Chondrocyte (in vitro differentiated cells): ENCODE measurements at regions not wholly inside any gene's neighbourhood (a gene's known extent, or its start where the extent isn't known, plus 50 kb on each side); places are given as distances from the start of the nearest gene placed in this dataset.

Experiments
- DNase-seq: peaks from one replicate; pipeline ENCODE4 v3.0.0; 2021; ENCODE audit warnings: mixed read lengths, low spot score
- H3K27ac Mint-ChIP-seq: one replicate; pipeline ENCODE4 v1.8.0; 2021; ENCODE audit warnings: mild to moderate bottlenecking, moderate library complexity, mixed read lengths; ENCODE audit not compliant: unreplicated experiment
- H3K27me3 Mint-ChIP-seq: 2 replicates; pipeline ENCODE4 v1.8.0; 2021; ENCODE audit warnings: low read depth, mixed read lengths
- H3K36me3 Mint-ChIP-seq: 2 replicates; pipeline ENCODE4 v1.8.0; 2021; ENCODE audit warnings: low read depth, mixed read lengths
- H3K4me1 Mint-ChIP-seq: 2 replicates; pipeline ENCODE4 v1.8.0; 2021; ENCODE audit warnings: low read depth, mild to moderate bottlenecking, mixed read lengths
- H3K4me3 Mint-ChIP-seq: one replicate; pipeline ENCODE4 v1.8.0; 2021; ENCODE audit warnings: mild to moderate bottlenecking, moderate library complexity, mixed read lengths; ENCODE audit not compliant: unreplicated experiment
- H3K9me3 Mint-ChIP-seq: 2 replicates; pipeline ENCODE4 v1.8.0; 2021; ENCODE audit warnings: low read depth, mixed read lengths
- TF ChIP-seq, protein P1 (sequence below): fragments of 200-600 bp; sonication (generic); IDR thresholded peaks from 2 replicates; pipeline ENCODE4 v1.5.0; 2021; ENCODE audit warnings: antibody characterized with exemption, mild to moderate bottlenecking, moderate library complexity

- peaks cover 12% of the 10 kb centered on the region for H3K9me3 Mint-ChIP-seq
- DNase-seq, result no peak
- H3K36me3 Mint-ChIP-seq, result peaks cover 5% of the 10 kb centered on the region
- H3K27me3 Mint-ChIP-seq, result no peaks in the 10 kb centered on the region
- no peak overlapping the region for H3K27ac Mint-ChIP-seq
- H3K4me1 Mint-ChIP-seq, result no peaks in the 10 kb centered on the region
- no peak overlapping the region for H3K4me3 Mint-ChIP-seq
- TF ChIP-seq, protein P1, sequence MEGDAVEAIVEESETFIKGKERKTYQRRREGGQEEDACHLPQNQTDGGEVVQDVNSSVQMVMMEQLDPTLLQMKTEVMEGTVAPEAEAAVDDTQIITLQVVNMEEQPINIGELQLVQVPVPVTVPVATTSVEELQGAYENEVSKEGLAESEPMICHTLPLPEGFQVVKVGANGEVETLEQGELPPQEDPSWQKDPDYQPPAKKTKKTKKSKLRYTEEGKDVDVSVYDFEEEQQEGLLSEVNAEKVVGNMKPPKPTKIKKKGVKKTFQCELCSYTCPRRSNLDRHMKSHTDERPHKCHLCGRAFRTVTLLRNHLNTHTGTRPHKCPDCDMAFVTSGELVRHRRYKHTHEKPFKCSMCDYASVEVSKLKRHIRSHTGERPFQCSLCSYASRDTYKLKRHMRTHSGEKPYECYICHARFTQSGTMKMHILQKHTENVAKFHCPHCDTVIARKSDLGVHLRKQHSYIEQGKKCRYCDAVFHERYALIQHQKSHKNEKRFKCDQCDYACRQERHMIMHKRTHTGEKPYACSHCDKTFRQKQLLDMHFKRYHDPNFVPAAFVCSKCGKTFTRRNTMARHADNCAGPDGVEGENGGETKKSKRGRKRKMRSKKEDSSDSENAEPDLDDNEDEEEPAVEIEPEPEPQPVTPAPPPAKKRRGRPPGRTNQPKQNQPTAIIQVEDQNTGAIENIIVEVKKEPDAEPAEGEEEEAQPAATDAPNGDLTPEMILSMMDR, result no peak
These were observed 116.2 kb upstream of the PIK3R1 start for GRCh38 chr5:68099327-68099726.

- Mint-ChIP-seq H3K9me3 (peaks cover 13% of the 10 kb centered on the region), H3K36me3 (peaks cover 2% of the 10 kb centered on the region), H3K27me3 (no peaks in the 10 kb centered on the region), H3K4me1 (peaks cover 5% of the 10 kb centered on the region), H3K4me3 (no peak overlapping the region), H3K27ac (no peak overlapping the region)
- no peak for DNase-seq
- TF ChIP-seq, protein P1, result no peak
These were observed 121.9 kb upstream of the PIK3R1 start for GRCh38 chr5:68093455-68094159.

DNA sequence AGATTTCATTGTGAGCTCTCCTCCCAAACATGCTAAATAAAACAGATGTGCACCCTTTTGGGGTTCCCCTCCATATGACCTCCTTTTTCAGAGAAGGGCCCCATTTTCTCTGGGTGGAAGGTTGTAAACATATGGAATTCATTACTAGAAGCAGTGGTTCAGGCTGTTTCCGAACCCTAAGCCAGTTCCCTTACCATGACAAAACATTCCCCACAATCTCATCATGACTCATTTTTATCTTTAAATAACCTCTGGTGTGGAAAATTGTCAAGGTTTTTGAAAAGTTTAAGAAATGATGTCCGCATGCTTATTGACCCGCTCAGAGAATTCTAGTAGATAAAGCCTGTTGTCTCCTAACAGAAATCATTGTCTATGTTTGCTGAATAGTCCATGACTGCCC, 127.3 kb upstream of the PIK3R1 start:
- H3K9me3 Mint-ChIP-seq, result peaks cover 10% of the 10 kb centered on the region
- H3K4me1 Mint-ChIP-seq, result peaks cover 12% of the 10 kb centered on the region
- DNase-seq, result no peak
- H3K4me3 Mint-ChIP-seq, result no peak overlapping the region
- TF ChIP-seq, protein P1, result no peak
- H3K27ac Mint-ChIP-seq, result peak overlapping the region; percentile 41
- H3K27me3 Mint-ChIP-seq, result peaks cover 2% of the 10 kb centered on the region
- peaks cover 2% of the 10 kb centered on the region for H3K36me3 Mint-ChIP-seq

DNA sequence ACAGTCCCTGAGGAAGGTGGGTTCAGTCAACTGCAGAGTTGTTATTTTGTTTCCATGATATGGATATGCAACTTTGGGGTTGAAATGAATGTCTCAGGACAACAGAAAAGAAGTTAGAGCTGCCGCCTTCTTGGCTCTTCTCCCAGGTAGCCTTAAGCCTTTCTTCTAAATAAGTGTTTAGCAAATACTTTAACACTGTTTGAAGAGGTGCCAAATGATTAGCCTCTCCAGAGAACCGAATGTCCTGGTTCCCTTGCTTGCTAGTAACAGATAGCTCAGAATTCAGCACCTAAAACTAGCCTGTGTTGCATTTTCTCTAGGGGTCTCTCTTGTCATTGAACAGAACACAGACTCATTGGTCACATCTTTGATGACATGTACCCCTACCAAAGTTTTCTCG, 127.7 kb upstream of the PIK3R1 start:
- Mint-ChIP-seq H3K4me1 (peaks cover 12% of the 10 kb centered on the region), H3K27ac (no peak overlapping the region), H3K9me3 (peaks cover 10% of the 10 kb centered on the region), H3K4me3 (no peak overlapping the region), H3K36me3 (peaks cover 2% of the 10 kb centered on the region), H3K27me3 (peaks cover 2% of the 10 kb centered on the region)
- DNase-seq, result no peak
- TF ChIP-seq, protein P1, result no peak

DNA sequence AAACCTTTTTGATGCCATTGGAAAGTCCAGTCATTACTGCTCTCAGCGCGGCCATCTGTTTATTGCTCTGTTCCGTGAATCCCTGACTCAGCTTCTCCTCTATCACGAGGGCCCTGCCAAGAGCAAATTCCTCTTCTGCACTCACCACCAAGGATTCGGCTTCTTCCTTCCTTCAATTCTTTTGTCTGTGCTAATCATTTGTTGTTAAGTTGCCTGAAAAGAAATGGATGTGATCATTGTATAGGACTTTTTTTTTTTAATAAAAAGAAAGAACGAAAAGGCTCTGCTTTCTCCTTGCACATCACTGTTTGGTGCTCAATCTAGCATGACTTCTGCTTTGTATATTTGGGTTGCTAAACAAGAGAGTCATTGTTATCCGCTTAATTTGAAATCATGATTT, 128.7 kb upstream of the PIK3R1 start:
- Mint-ChIP-seq H3K27me3 (peaks cover 2% of the 10 kb centered on the region), H3K9me3 (peaks cover 10% of the 10 kb centered on the region), H3K27ac (no peak overlapping the region), H3K4me3 (no peak overlapping the region), H3K36me3 (peaks cover 2% of the 10 kb centered on the region), H3K4me1 (peaks cover 12% of the 10 kb centered on the region)
- no peak for DNase-seq
- TF ChIP-seq, protein P1, result no peak
